SHP77 (cell line): ENCODE measurements at regions not wholly inside any gene's neighbourhood (a gene's known extent, or its start where the extent isn't known, plus 50 kb on each side); places are given as distances from the start of the nearest gene placed in this dataset.
"Not testable (repeated sequence)": the region's sequence is repeated elsewhere in the genome, so short reads cannot be mapped to it uniquely, and the experiment has no call there.

Experiments used
- DNase-seq, 2 experiments: peaks; one replicate each; lab custom pipeline; 2025; lab: John Stamatoyannopoulos, UW

DNA sequence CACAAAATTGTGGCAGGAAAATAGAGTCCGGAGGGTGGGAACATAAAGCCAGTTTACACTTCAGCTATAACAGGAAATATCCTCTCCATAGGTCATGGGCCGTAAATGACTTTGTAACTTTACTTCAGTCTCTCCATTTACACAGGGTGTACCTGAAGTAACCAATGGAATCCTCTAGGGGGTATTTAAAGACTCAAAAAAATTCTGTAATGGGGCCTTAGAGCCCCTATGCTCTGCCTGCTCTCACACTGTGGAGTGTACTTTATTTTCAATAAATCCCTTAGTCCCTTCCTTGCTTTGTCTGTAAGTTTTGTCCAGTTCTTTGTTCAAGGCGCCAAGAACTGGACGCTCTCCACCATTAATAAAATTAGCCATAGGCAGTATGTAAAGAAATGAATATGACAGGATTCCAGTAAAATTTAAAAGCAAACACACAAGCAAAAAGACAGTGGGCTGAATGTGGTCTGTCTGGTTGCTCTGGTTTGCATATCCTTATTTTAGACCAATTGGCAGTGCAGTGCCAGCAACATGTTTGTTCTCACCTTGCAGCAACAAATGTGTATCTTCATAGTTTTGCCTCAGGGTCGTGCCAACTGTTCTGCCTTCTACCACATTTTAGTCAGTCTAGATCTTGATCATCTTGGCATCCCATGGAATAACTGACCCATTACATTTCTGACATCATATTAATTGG lies 801.5 kb upstream of the SPRY2 start:
- no peak for DNase-seq

DNA sequence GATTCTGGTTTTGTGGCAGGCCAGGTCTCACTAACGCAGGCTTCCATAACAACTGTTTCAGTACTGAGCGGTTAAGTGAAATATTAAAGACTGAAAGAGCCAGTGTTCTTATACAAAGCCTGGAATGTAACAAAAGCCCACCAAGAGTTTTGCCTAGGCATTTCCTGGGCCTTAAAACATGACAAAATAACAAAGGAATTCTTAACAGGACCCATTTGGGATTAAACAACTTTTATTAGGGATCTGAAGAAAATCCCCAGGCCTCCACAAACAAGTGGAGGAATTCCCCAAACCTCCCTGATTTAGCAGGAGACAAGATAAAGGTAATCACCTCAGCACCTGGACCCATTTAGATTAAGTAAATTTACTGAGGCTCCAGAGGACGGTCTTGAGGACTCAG lies 799.7 kb upstream of the SPRY2 start:
- no peak for DNase-seq

DNA sequence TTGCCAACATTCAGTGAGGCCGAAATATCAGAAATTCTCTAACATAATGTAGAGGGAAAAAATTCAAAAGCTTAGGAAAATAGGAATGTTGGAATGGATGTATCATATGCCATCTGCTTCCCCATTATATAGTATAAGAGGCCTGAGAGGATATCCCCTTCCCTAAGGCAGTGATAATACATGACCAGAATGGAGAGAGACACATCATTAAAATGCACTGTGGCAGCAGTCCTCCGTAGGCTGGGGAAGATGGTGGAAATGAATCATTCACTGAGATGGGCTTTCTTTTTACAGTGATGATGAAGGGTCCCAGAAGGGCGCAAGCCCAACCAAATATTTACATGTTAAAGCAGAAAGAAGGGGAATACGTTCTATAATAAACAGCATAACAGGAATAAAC lies 799.1 kb upstream of the SPRY2 start:
- DNase-seq = no peak

DNA sequence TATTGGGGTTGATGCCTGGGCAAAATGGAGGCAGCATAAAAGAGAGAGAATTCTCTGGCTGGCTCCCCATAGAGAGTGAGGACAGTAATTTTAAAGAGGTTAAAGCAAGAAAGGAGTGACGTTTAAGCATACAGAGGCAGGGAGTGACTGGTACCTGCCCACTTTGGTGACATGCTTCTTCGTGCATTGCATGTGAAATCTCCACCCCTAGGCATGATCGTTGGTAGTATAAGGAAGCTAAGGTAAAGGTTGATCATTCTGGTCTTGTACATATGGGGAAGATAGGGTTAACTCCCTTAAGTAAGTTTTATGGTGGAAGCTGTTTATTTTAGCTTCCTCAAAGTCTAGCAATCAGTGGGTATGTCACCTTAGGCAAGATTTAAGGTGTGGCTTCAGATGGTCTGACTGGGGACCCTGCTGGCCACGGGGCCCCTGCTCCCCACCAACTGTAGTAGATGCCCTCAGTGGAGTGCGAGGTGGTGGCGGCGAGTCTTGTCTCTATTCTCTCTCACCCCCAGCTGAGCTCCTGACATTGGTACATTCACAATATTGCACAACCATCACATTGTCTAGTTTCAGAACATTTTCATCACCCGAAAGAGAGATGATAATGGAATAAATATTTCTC lies 797.5 kb upstream of the SPRY2 start:
- no peak for DNase-seq

DNA sequence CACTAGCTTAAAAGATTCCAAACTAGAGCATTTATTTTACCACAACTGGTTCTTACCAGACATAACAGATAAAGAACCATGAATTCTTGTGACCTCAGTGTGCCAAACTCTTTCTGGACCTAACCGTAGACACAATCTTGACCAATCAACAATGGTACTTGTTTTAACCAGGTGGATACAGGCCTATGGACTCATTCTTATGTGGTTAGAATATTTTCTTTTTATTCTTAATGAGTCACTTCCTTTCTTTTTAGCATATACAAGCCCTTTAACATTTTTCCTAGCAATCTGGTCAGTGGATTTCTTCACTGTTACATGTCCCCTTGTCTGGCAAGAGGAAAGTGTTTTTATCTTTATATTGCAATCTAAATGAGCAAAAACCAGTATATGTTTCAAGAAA lies 792.1 kb upstream of the SPRY2 start:
- no peak for DNase-seq

DNA sequence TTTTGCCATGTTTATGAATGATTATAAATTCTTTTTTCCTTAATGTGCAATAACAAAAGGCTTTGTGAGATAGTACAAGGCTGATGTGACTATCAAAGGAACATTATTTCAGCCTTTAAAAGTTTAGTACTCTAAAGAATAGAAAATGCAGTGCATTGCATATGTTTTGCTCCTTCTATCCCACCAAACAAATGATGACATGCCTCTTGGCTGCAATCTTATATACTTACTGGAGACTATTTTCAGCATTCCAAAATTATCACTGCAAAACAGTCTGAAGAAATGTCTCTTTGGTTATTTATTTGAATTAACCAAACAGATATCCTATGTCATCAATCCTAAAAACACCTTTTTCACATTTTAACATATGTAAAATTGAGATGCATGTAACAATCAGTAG lies 776.5 kb upstream of the SPRY2 start:
- DNase-seq = no peak

DNA sequence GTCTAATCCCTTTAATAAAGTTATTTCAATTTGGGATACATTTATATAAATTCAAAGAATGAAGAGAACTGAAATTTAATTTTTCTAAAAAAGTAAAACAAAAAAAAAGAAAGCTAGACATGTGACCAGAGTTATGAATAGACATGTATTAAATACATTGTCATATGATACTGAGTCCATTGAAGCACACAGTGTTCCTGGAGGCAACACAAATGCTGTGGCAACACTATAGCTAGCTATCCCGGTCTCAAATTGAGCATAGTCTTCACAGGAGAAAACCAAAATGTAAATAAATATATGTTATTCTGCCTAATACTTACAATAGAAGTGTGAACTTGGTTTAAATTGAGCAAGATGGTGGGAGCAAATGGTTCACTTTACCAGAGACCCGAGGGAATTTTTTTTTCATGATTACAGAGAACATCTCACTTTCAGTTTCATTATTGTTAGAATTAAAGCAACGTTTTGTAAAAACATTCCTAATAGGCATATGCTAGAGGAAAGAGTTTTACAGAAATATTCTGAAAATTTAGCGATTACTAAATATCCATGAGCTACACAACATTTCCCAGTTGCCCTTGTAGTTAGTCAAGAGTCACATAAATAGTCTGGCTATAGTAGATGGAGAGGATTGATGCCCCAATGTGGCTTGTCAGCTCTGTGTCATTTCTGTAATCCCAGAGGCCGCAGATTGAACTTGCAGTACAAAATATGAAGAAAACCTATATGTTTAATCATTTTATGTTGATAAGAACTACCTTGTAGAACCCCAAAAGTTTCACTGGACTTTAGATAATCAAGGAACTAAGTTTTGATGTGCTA lies 775.7 kb upstream of the SPRY2 start:
- no peak for DNase-seq

DNA sequence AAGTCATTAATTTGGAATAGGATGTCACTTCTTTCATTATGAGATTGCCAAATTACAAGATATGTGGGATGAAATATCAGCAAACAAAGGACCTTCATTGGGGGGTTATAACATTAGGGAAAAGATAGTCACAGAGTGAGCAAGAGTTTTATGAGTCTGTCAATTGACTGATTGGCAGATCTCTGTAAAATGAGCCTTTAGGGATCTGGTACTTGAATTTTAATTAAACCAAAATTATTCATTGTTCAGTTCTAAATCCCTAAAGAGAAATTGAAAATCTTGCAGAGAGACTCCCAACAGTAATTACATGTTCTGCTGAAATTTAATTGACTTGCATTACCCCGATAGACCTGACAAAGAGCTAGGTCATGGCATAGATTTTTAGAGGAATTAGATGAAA lies 768.1 kb upstream of the SPRY2 start:
- no peak for DNase-seq

DNA sequence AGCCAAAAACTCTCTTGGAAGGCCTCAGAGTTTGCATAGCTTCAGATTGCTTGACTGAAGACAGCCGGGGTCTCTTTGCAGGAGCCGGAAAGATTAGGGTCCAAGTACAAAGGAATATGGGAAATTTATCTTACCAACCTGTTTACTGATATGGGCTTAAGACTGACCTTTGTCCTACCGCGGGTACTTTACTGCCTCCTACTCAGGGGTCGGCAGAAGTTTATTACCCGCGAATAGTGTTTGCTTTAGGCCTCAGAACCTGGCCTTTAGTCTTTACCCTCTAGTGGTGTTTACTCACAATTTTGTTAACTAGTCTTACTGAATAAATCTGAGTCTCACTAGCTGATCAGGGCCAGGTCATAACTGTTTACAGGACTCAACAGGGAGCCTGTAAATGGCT lies 765.4 kb upstream of the SPRY2 start:
- no peak for DNase-seq

DNA sequence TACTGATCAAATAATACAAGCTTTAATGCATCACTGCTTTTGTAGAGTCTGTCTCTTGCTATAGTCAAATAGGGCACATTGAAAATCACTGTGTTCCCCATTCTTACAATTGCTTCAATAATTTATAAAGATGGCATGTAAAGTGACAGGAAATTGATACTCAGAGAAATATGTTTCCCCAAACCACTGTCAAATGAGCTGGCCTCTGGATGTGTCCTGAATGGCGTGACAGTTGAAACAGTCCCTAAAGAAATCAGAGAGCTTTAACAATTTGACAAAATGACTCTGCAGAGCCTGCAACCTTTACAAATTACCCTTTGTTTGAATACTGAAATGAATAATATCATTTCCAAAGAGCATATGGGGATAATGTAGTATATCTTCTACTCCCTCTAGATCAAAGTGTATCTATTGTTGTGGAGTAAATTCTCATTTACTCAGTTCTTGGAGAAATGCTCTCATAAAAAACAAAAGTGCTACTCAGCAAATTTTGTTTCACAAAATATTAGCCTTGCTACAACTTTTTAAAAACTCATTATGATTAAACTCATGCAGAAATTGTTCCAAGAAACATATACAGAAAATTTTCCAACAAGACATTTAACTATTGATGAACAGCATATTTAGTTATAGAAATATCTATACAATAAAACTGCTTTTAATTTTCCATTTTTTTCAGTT lies 763.2 kb upstream of the SPRY2 start:
- DNase-seq = no peak

DNA sequence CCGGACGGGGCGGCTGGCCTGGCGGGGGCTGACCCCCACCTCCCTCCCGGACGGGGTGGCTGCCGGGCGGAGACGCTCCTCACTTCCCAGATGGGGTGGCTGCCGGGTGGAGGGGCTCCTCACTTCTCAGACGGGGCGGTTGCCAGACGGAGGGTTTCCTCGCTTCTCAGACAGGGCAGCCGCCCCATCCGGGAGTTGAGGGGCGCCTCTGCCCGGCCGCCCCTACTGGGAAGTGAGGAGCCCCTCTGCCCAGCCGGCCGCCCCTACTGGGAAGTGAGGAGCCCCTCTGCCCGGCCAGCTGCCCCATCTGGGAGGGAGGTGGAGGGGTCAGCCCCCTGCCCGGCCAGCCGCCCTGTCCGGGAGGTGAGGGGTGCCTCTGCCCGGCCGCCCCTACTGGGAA lies 761.1 kb upstream of the SPRY2 start:
- DNase-seq = not testable (repeated sequence)

DNA sequence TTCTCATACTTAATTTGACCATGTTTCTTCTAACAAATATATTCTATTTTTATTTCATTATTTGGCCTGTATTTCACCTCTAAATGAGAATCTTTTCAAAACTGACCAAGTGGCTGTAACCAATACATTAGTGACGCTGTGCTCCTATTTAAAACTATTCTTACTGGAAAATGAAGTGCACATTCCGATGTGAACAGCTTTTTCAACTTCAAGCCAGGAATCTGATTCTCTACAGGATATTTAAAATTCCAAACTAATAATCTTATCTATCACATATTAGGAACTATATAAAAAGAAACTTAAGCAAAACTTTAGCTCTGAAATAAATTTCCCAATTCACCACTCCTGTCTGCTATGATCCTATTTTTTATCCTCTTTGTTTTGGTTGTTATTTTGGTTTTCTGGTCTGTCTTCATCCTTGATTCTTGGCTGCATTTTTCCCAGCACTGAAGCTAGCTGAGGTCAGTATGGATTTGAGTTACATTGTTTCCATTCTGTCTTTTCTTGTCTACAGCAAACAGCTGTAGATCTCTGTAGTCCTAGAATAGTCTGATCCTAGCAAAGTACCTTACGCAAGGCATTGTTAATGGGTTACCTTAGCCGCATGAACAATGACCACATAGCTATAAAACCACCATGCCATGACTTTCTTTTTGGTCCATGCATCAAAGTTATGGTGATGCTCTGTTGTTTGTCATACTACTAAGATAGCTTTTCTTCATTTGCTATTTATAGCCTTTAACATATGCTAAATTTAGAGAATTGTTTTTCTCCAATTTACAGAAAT lies 748.6 kb upstream of the SPRY2 start:
- DNase-seq = no peak

DNA sequence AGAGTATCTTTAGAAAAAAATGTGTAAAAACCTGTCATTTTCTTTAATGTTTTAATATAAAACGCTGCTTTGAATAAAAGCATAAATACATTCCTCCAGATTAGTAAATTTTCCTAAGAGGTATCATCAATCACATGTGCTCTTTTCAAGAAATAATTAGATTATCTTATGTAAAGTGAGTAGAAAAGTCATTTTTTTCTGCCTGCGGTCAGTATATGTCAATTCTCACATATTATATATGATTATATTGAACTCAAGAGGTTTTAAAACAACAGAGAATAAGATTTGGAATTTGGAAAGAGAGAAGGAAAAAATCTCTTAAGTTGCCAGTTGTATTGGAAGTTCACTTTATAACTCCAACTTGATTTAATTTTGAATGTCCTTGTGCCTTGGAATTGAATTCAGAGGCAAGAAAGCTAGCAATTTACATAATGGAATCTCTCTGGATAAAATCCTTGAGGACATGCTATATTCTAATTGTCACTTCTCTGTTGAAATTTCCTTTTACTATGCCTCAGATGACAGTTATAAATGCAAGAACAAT lies 740.1 kb upstream of the SPRY2 start:
- no peak for DNase-seq

DNA sequence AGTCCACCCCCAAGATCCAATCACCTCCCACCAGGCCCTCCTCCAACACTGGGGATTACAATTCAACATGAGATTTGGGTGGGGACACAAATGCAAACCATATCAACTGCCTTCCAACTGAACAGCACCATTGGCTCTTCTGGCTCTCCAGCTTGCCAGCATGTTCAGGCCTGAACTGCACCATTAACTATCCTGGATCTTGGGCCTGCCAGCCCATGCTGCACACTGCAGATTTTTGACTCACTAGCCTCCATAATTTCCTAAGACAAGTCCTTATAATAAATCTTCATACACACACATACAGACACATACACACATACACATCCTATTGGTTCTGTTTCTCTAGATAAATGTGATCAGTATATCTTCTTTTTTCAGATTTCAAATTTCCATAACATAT lies 737.1 kb upstream of the SPRY2 start:
- DNase-seq = no peak

DNA sequence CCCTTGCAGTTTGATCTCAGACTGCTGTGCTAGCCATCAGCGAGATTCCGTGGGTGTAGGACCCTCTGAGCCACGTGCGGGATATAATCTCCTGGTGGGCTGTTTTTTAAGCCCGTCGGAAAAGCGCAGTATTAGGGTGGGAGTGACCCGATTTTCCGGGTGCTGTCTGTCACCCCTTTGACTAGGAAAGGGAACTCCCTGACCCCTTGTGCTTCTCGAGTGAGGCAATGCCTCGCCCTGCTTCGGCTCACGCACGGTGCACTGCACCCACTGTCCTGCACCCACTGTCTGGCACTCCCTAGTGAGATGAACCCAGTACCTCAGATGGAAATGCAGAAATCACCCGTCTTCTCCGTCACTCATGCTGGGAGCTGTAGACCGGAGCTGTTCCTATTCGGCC lies 728.9 kb upstream of the SPRY2 start:
- DNase-seq = not testable (repeated sequence)

DNA sequence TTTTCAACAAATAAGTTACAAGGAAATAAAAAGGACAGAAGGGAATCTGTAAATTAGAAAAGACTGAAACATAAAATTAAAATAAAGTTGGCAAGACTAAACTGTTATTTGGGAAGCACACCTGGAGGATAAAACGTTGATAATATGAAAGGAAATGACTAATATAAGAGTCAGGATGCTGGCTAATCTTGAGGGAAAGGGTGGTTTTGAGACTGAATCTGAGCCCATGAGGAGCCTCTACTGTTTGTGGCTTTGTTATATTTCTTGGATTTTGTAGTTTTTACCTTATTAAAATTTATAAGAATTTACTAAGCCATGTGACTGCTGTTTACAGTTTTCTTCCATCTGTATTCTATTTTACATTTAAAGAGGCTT lies 718.0 kb upstream of the SPRY2 start:
- no peak for DNase-seq

DNA sequence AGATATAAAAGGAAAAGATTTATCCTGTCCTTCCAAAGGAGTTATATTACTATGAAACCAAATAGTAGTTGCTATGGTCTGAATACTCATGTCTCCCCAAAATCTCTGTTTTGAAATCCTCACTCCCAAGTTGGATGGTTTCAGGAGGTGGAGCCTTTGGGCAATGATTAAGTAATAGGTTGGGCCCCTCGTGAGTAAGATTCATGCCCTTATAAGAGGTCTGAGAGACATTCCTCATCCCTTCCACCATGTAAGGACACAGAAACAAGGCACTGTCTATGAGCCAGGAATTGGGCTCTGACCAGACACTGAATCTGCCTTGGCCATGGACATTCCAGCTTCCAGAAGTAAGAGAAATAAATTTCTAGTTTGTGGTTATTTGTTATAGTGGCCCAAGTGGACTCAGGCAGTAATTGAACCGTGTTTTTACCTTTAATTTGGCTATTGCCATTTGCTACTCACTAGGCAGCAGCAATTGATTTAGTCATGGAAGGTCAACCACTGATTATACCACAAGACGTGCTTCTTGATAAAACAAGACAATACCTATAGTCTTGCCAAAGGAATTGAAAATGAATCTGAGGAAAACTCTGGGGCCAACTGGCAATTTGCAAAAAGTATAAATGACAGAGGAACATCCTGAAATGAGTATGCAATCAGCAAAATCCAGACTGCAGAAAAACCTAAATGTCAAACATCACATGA lies 717.4 kb upstream of the SPRY2 start:
- no peak for DNase-seq

DNA sequence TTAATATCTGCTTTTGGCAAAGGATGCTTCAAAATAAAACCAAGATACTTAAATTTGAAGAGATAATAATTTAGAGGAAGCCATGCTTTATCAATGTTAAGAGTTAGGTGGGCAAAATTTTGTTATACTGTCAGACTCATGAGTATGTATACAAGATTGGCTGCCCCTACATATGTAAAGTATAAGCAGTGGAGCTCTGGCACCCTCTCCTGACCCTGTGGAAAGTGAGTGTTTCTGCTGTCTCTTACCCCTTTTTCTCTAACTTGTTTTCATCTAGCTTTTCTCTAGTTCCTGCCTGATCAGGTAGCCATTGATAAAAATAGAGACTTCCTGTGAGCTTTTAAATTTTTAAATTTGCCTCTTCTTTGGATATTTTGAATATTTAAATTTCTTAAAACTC lies 710.9 kb upstream of the SPRY2 start:
- no peak for DNase-seq

DNA sequence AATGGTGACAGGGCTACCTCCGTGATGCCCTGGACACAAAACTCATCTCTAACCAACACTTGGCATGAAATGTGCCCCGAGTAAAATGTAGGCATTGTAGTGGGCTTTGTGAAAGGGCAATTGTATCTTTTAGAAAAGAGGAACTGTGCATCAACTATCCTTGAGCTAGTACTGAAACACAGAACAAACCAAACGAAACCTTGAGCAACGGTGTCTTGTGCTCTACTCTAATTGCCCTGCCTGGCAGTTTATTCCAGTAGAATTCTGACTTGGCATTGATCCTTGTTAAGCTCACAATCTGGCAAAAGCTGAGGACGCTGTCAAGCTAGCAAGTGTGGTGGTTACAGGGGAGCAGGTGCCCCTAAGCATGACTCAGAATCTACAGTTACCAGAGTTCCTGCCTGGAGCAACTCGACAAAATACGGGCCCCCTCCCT lies 707.1 kb upstream of the SPRY2 start:
- peak; percentile 12 to 33 for DNase-seq

DNA sequence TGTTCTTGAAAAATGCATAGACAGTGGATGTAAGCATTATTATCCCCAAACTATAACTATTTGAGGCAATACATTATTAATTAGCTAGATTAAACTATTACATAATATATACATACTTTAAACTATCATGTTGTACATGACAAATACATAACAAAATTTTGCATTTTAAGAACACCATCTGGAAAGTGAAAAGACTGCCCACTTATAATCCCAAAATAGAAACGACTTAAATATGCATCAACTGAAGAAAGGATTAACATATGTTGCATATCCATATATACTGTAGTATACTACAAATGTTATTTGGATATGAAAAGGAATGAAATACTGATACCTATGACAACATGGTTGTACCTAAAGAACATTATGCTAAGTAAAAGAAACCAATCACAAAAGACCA lies 700.8 kb upstream of the SPRY2 start:
- no peak for DNase-seq

DNA sequence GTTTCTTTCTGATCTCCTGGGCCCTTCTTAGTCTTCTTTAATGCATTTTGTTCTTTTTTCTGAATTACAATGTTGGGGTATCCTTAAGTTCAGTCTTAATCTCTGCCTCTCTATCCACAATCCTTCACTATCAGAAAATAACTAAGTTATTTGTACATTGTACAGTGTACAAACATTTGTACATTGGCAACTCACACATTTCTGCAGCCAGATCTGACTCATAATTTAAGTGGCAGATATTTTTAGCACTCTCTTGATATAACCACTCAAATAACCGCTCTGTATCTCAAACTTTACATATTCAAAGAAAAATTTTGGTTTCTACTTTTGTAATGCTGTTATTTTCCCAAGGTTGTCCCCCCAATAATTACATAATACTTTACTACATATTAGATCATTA lies 691.1 kb upstream of the SPRY2 start:
- DNase-seq = no peak
